Body of pancreas (tissue), 4 donors: ENCODE measurements at regions not wholly inside any gene's neighbourhood (a gene's known extent, or its start where the extent isn't known, plus 50 kb on each side); places are given as distances from the start of the nearest gene placed in this dataset.
A peak's percentile ranks its signal among the peaks of the same experiment; 100 is the strongest.

Source experiments
- ATAC-seq: fragments of 150-250 bp; one replicate; pipeline ENCODE4 v1.9.1; 2016
- DNase-seq, 4 donors: peaks; one replicate each; pipeline ENCODE4 v3.0.0-alpha.2; 2019
- H3K27ac ChIP-seq, 4 donors: fragments of 200-600 bp; sonication (generic); 1 replicate in 3 of 4; 2 replicates in 1 of 4; pipeline versions ENCODE4 v1.5.1 to v1.6.1; 2016 to 2019; ENCODE audit warnings: mild to moderate bottlenecking in 1 of 4, mixed read lengths in 1 of 4, moderate library complexity in 1 of 4
- H3K27me3 ChIP-seq, 2 donors: fragments of 200-600 bp; sonication (generic); one replicate each; pipeline ENCODE4 v1.6.0; 2016; ENCODE audit warnings: mild to moderate bottlenecking in 1 of 2
- H3K36me3 ChIP-seq, 2 donors: fragments of 200-600 bp; sonication (generic); replicated peaks in 1 of 2; 2 replicates each; pipeline ENCODE4 v1.5.1; 2016; ENCODE audit warnings: low read depth in 2 of 2; ENCODE audit not compliant: insufficient read depth in 1 of 2
- H3K4me1 ChIP-seq: fragments of 200-600 bp; sonication (generic); one replicate; pipeline ENCODE4 v1.6.0; 2016
- H3K4me3 ChIP-seq, 2 donors: fragments of 200-600 bp; sonication (generic); 1 replicate in 1 of 2; 2 replicates in 1 of 2; pipeline ENCODE4 v1.5.1; 2016 to 2019
- H3K9me3 ChIP-seq, 3 donors: fragments of 200-600 bp; sonication (generic); 1 replicate in 2 of 3; 2 replicates in 1 of 3; pipeline ENCODE4 v1.5.1; 2016
- CTCF ChIP-seq, 7 experiments: fragments of 450-650 bp in 4 of 7; fragments of 200-600 bp in 3 of 7; sonication (generic) in 3 of 7; IDR thresholded peaks; one replicate each; pipeline ENCODE4 v1.5.1; 2016 to 2019; ENCODE audit warnings: antibody characterized with exemption in 7 of 7
- POLR2A ChIP-seq, 3 donors: fragments of 450-650 bp; IDR thresholded peaks; one replicate each; pipeline ENCODE4 v1.6.1; 2016; ENCODE audit warnings: antibody characterized with exemption in 3 of 3, mild to moderate bottlenecking in 2 of 3
- WGBS, 2 donors: methylation state at CpG; one replicate each; pipeline ENCODE4 v1.1.5; 2017; 5-methylcytosine and 5-hydroxymethylcytosine counted together
- intact Hi-C: fragments of 100-400 bp; cut with DNase I; formaldehyde crosslinking; loops from one replicate; pipeline ENCODE4 v1.15.1; 2023

GRCh38 chr20:10868299-10868698 is 194.5 kb upstream of the JAG1 start:
- intact Hi-C loops = no loop called here
- 50 to 55% methylated on average over 3 of the region's 3 CpGs for WGBS, 2 donors
- peaks cover 31% of the 10 kb centered on the region for H3K4me1 ChIP-seq
- peak; percentile 45 to 71 (median 56) for DNase-seq
- H3K36me3 ChIP-seq = no peaks in the 10 kb centered on the region
- H3K27ac ChIP-seq = peak overlapping the region in 1 of 4 donors; percentile 10
- H3K9me3 ChIP-seq = no peaks in the 10 kb centered on the region
- peak; percentile 64 for ATAC-seq
- no peak overlapping the region for H3K4me3 ChIP-seq
- peak in 1 of 7 experiments; percentile 11 for TF ChIP-seq CTCF (IDR thresholded peaks at IDR 0.05)
- TF ChIP-seq POLR2A (IDR thresholded peaks at IDR 0.05) = no peak
- no peaks in the 10 kb centered on the region for H3K27me3 ChIP-seq

- ATAC-seq = no peak
Measured at GRCh38 chr20:10873026-10873425, 199.2 kb upstream of the JAG1 start.

GRCh38 chr20:10875653-10876052 is 201.9 kb upstream of the JAG1 start:
- no peak for DNase-seq
- no peak for ATAC-seq
- Histone ChIP-seq H3K36me3 (no peaks in the 10 kb centered on the region), H3K9me3 (no peaks in the 10 kb centered on the region), H3K27me3 (no peaks in the 10 kb centered on the region), H3K4me3 (no peak overlapping the region), H3K27ac (no peak overlapping the region), H3K4me1 (no peaks in the 10 kb centered on the region)
- intact Hi-C loops = no loop called here
- TF ChIP-seq CTCF (IDR thresholded peaks at IDR 0.05) (no peak), POLR2A (IDR thresholded peaks at IDR 0.05) (no peak)
- WGBS, 2 donors = 59 to 95% methylated on average over 2 of the region's 2 CpGs

More at GRCh38 chr20:10873026-10873425, 199.2 kb upstream of the JAG1 start:
- Histone ChIP-seq H3K27ac (no peak overlapping the region), H3K36me3 (no peaks in the 10 kb centered on the region), H3K27me3 (no peaks in the 10 kb centered on the region), H3K9me3 (no peaks in the 10 kb centered on the region), H3K4me3 (no peak overlapping the region), H3K4me1 (peaks cover 10% of the 10 kb centered on the region)
- intact Hi-C loops = no loop called here
- DNase-seq = no peak
- 94 to 95% methylated on average over 4 of the region's 4 CpGs for WGBS, 2 donors
- TF ChIP-seq POLR2A (IDR thresholded peaks at IDR 0.05) (no peak), CTCF (IDR thresholded peaks at IDR 0.05) (no peak)

- H3K27me3 ChIP-seq = no peaks in the 10 kb centered on the region
- H3K4me3 ChIP-seq = no peak overlapping the region
- 78 to 90% methylated on average over 1 of the region's 1 CpG for WGBS, 2 donors
- H3K9me3 ChIP-seq = no peaks in the 10 kb centered on the region
- ATAC-seq (no peak), DNase-seq (no peak)
- no peaks in the 10 kb centered on the region for H3K36me3 ChIP-seq
- no peak for TF ChIP-seq CTCF (IDR thresholded peaks at IDR 0.05)
- no peak for TF ChIP-seq POLR2A (IDR thresholded peaks at IDR 0.05)
- intact Hi-C loops = no loop called here
- H3K27ac ChIP-seq = no peak overlapping the region
- H3K4me1 ChIP-seq = no peaks in the 10 kb centered on the region
Measured at GRCh38 chr20:10876558-10876957, 202.8 kb upstream of the JAG1 start.

- H3K36me3 ChIP-seq = no peaks in the 10 kb centered on the region
- no peak for TF ChIP-seq POLR2A (IDR thresholded peaks at IDR 0.05)
- TF ChIP-seq CTCF (IDR thresholded peaks at IDR 0.05) = no peak
- DNase-seq = peak in 1 of 4 donors; percentile 7
- no peaks in the 10 kb centered on the region for H3K27me3 ChIP-seq
- no peak overlapping the region for H3K4me3 ChIP-seq
- peak; percentile 9 for ATAC-seq
- H3K9me3 ChIP-seq = no peaks in the 10 kb centered on the region
- H3K4me1 ChIP-seq = no peaks in the 10 kb centered on the region
- intact Hi-C loops = no loop called here
- no peak overlapping the region for H3K27ac ChIP-seq
- WGBS, 2 donors = 84 to 85% methylated on average over 3 of the region's 3 CpGs
Measured at GRCh38 chr20:10877342-10877741, 203.5 kb upstream of the JAG1 start.
